ENCODE measurements at regions not wholly inside any gene's neighbourhood (a gene's known extent, or its start where the extent isn't known, plus 50 kb on each side); places are given as distances from the start of the nearest gene placed in this dataset.
A peak's percentile ranks its signal among the peaks of the same experiment; 100 is the strongest.

DNA sequence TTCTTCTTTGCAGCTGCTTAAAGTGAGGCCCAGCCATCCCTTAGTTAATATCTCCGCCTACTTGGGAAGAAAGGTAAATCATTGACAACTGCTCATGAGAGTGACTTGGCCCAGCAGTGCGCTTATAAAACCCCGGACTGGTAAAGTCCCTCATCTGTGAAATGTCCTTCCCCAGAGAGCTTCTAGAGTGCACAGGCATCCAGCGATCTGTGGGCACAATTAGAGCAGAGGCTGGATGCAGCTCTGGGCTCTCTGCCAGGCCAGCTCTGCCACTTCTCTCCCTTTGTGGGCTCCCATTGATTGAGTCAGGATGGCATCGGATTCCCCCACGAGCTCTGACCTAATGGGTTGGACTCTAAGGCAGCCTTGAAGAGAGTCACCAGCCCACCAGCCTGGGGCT, 219.0 kb upstream of the LINGO1 start:
- CTCF ChIA-PET (ENCODE audit: low intra/inter-chr PET ratio, low total read pairs) = no interaction called here
- WGBS (ENCODE audit: low lambda C conversion rate) = 8% methylated on average over 4 of the region's 6 CpGs
- FAIRE-seq = no peak
- Histone ChIP-seq H3K4me1 (ENCODE audit: insufficient read depth, low read length) (no peaks in the 10 kb centered on the region), H3K27me3 (ENCODE audit: control insufficient read depth in 1 of 2, insufficient read depth in 2 of 2, low read length in 2 of 2) (peaks cover 0 to 31% of the 10 kb centered on the region in 2 experiments; a peak in 2 of 5 replicates), H3K4me3 (replicated peaks in 1 of 3; ENCODE audit: insufficient read depth in 1 of 3, low read depth in 2 of 3, low read length in 3 of 3) (no peak overlapping the region), H4K20me1 (ENCODE audit: insufficient read depth, low read length) (no peaks in the 10 kb centered on the region), H3K36me3 (replicated peaks in 1 of 2; ENCODE audit: control insufficient read depth in 1 of 2, insufficient read depth in 2 of 2, low read length in 2 of 2) (no peaks in the 10 kb centered on the region), H2AFZ (ENCODE audit: low read length) (no peak overlapping the region), H3K27ac (ENCODE audit: extremely low read length, insufficient read depth, low read length) (no peak overlapping the region), H3K4me2 (ENCODE audit: low read depth, low read length) (no peak overlapping the region), H3K9me3 (ENCODE audit: low read length) (no peaks in the 10 kb centered on the region), H3K79me2 (ENCODE audit: insufficient read depth, low read length) (no peaks in the 10 kb centered on the region), H3K9ac (ENCODE audit: insufficient read depth, low read depth, low read length) (no peak overlapping the region)
- POLR2A ChIA-PET = no interaction called here
- in situ Hi-C loops (cut with HindIII; ENCODE audit: extremely low pct_ligation_motif_present, low pct_unique_long_range_greater_than_20kb) (no loop called here), intact Hi-C loops (cut with micrococcal nuclease; ENCODE audit: unreplicated experiment) (no loop called here)
- BruUV-seq (replicated peaks) = no TSS peak
- peak; percentile 6 for DNase-seq (ENCODE audit: low spot score)
- ATAC-seq = peak; percentile 55
- no peak for TF ChIP-seq ZNF512B (CRISPR knock-in tag; IDR thresholded peaks at IDR 0.05; ENCODE audit: borderline replicate concordance)
- no peak for TF ChIP-seq RELA (CRISPR knock-in tag; IDR thresholded peaks at IDR 0.05)
- no peak for TF ChIP-seq ZBTB25 (CRISPR knock-in tag; IDR thresholded peaks at IDR 0.05)
- no peak for TF ChIP-seq KDM3A (CRISPR knock-in tag; IDR thresholded peaks at IDR 0.05; ENCODE audit: low read depth)
- TF ChIP-seq, protein P1, sequence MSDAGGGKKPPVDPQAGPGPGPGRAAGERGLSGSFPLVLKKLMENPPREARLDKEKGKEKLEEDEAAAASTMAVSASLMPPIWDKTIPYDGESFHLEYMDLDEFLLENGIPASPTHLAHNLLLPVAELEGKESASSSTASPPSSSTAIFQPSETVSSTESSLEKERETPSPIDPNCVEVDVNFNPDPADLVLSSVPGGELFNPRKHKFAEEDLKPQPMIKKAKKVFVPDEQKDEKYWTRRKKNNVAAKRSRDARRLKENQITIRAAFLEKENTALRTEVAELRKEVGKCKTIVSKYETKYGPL (CRISPR knock-in tag; IDR thresholded peaks at IDR 0.05) = no peak
- TF ChIP-seq ZNF572 (CRISPR knock-in tag; IDR thresholded peaks at IDR 0.05) = no peak
- no peak for TF ChIP-seq PRPF4 (IDR thresholded peaks at IDR 0.05; ENCODE audit: low read depth, low read length, poor library complexity, severe bottlenecking)
- TF ChIP-seq, protein P2, sequence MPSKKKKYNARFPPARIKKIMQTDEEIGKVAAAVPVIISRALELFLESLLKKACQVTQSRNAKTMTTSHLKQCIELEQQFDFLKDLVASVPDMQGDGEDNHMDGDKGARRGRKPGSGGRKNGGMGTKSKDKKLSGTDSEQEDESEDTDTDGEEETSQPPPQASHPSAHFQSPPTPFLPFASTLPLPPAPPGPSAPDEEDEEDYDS (CRISPR knock-in tag; IDR thresholded peaks at IDR 0.05) = no peak
- TF ChIP-seq, protein P3, sequence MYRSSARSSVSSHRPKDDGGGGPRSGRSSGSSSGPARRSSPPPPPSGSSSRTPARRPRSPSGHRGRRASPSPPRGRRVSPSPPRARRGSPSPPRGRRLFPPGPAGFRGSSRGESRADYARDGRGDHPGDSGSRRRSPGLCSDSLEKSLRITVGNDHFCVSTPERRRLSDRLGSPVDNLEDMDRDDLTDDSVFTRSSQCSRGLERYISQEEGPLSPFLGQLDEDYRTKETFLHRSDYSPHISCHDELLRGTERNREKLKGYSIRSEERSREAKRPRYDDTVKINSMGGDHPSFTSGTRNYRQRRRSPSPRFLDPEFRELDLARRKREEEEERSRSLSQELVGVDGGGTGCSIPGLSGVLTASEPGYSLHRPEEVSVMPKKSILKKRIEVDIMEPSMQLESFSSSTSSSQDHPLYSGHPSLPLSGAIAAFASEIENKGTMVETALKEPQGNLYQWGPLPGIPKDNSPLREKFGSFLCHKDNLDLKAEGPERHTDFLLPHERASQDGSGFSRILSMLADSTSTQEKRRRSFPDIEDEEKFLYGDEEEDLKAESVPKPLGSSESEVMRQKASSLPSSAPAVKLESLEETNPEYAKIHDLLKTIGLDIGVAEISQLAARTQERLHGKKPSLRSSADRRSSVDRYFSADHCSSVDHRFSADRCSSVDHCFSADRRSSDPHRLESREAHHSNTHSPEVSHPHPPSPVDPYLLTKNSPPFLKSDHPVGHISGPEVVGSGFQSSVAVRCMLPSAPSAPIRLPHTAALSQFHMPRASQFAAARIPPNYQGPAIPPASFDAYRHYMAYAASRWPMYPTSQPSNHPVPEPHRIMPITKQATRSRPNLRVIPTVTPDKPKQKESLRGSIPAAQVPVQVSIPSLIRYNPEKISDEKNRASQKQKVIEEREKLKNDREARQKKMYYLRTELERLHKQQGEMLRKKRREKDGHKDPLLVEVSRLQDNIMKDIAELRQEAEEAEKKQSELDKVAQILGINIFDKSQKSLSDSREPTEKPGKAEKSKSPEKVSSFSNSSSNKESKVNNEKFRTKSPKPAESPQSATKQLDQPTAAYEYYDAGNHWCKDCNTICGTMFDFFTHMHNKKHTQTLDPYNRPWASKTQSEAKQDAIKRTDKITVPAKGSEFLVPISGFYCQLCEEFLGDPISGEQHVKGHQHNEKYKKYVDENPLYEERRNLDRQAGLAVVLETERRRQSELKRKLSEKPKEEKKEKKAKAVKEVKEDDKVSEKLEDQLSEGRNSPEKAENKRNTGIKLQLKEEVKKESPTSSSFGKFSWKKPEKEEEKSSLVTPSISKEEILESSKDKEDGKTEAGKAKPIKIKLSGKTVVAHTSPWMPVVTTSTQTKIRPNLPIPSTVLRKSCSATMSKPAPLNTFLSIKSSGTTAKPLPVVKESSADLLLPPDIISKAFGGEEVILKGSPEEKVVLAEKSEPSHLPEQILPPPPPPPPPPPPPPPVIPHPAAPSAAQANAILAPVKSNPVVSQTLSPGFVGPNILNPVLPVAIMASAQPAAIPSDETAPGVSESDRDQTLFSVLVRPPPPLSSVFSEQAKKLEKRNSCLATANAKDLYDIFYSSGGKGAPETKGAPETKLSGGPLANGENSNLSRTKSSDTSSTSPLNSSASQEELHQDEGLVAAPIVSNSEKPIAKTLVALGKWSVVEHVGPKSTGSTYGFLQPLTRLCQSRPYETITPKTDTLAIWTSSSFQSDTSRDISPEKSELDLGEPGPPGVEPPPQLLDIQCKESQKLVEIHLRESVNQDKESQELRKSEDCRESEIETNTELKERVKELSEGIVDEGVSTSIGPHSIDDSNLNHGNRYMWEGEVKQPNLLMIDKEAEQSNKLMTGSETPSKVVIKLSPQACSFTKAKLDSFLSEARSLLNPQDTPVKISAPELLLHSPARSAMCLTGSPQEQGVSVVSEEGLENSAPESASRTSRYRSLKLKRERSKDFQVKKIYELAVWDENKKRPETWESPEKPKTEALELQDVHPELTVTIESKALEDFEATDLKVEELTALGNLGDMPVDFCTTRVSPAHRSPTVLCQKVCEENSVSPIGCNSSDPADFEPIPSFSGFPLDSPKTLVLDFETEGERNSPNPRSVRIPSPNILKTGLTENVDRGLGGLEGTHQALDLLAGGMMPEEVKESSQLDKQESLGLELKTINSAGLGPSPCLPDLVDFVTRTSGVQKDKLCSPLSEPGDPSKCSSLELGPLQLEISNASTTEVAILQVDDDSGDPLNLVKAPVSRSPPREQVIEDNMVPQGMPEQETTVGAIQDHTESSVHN (CRISPR knock-in tag; IDR thresholded peaks at IDR 0.05) = no peak
- TF ChIP-seq ZNF549 (CRISPR knock-in tag; IDR thresholded peaks at IDR 0.05) = no peak
- TF ChIP-seq KDM5A (IDR thresholded peaks at IDR 0.05; ENCODE audit: borderline replicate concordance, low read length) = no peak
